Lower leg skin (tissue), 3 donors: ENCODE measurements at regions not wholly inside any gene's neighbourhood (a gene's known extent, or its start where the extent isn't known, plus 50 kb on each side); places are given as distances from the start of the nearest gene placed in this dataset.

ENCODE experiments used
- POLR2A ChIP-seq, 2 donors: fragments of 450-650 bp; IDR thresholded peaks; one replicate each; pipeline ENCODE4 v1.6.1; 2016 to 2017; ENCODE audit warnings: antibody characterized with exemption in 2 of 2, mild to moderate bottlenecking in 1 of 2, moderate library complexity in 1 of 2
- TF ChIP-seq, protein P1 (sequence below), 3 donors: fragments of 450-650 bp; IDR thresholded peaks; one replicate each; pipeline ENCODE4 v1.5.1; 2016; ENCODE audit warnings: antibody characterized with exemption in 3 of 3, mild to moderate bottlenecking in 3 of 3, moderate library complexity in 2 of 3

DNA sequence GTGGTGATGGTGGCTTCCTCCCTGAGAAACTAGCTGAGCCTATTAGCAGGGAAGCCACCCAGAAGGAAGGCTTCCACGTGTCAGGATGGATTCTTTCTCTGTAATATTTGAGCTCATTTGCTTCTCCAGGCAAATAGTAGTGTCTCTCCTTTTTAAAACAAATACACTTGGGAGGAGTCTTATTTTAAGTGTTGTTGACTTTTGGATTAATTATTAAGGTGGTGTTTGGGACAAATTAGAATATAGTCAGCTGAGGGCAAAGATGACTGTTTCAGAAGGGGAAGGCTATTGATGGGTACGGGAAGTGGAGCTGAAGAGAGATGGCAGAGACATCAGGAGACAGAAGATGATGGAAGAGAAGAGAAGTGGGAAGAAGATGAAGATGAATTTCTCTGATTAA lies 119.8 kb upstream of the PHACTR1 start:
- TF ChIP-seq, protein P1, sequence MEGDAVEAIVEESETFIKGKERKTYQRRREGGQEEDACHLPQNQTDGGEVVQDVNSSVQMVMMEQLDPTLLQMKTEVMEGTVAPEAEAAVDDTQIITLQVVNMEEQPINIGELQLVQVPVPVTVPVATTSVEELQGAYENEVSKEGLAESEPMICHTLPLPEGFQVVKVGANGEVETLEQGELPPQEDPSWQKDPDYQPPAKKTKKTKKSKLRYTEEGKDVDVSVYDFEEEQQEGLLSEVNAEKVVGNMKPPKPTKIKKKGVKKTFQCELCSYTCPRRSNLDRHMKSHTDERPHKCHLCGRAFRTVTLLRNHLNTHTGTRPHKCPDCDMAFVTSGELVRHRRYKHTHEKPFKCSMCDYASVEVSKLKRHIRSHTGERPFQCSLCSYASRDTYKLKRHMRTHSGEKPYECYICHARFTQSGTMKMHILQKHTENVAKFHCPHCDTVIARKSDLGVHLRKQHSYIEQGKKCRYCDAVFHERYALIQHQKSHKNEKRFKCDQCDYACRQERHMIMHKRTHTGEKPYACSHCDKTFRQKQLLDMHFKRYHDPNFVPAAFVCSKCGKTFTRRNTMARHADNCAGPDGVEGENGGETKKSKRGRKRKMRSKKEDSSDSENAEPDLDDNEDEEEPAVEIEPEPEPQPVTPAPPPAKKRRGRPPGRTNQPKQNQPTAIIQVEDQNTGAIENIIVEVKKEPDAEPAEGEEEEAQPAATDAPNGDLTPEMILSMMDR (IDR thresholded peaks at IDR 0.05) = no peak
- TF ChIP-seq POLR2A (IDR thresholded peaks at IDR 0.05) = no peak
